PFSK-1 (cell line): ENCODE measurements at regions not wholly inside any gene's neighbourhood (a gene's known extent, or its start where the extent isn't known, plus 50 kb on each side); places are given as distances from the start of the nearest gene placed in this dataset.

Source experiments
- FOXP2 ChIP-seq: optimal IDR thresholded peaks from 2 replicates; pipeline ENCODE3; 2011; ENCODE audit warnings: borderline replicate concordance, control low read depth, inconsistent platforms; ENCODE audit not compliant: insufficient read depth; ENCODE audit errors: extremely low read length, extremely low read depth
- POLR2AphosphoS5 ChIP-seq: IDR thresholded peaks from 2 replicates; pipeline ENCODE4 v1.6.1; 2012; ENCODE audit warnings: low read depth, mild to moderate bottlenecking, control low read depth, low read length, moderate library complexity
- REST ChIP-seq, 2 experiments: IDR thresholded peaks; 2 replicates each; pipeline versions ENCODE4 v1.6.1 to v1.8.0; 2011 to 2012; ENCODE audit warnings: low read depth in 2 of 2, low read length in 2 of 2, control low read depth in 1 of 2, inconsistent platforms in 1 of 2, mild to moderate bottlenecking in 1 of 2, moderate library complexity in 1 of 2; ENCODE audit not compliant: insufficient read depth in 1 of 2
- SIN3A ChIP-seq: IDR thresholded peaks from 2 replicates; pipeline ENCODE4 v1.6.1; 2012; ENCODE audit warnings: mild to moderate bottlenecking, low read length, moderate library complexity, borderline replicate concordance; ENCODE audit not compliant: insufficient read depth
- TAF1 ChIP-seq: IDR thresholded peaks from 2 replicates; pipeline ENCODE4 v1.6.1; 2012; ENCODE audit warnings: low read length, control low read depth, borderline replicate concordance; ENCODE audit not compliant: insufficient read depth

DNA sequence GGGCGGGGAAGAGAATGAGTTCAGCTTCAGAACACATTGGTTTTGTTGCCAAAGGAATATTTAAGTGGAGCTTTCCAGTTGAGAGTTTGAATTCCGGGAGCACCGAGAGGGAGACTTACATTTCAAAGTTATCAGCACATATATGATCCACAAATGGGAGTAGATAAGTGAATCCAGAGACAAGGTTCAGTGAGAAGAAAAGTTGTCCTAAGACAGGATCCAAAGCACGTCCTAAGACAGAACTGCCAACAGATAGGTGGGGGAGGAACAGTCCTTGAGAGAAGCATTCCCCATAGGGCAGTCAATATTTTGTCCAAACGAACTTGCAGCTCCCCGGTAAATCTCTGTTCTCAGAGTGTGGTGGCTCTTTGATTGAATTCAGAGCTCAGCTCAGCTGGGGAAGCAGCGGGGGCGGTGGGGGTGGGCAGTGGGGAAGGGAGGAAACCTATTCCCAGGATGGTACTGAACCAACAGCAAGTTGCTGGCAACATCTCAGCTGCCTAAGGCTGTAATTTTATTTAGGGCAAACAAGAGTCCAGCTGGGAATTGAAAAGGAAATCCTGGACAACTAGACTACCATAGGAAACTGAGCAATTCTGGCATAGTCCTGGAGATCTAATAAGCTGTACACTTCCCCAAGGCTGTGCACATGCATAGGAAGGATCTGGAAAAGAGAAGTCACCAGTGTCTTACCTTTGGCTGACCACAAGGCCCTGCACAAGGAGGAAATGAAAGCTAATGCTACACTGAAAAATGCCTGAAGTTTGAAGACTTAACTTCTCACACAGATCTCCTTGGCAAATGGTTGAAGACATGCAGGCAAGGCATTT lies 94.2 kb upstream of the CXCL12 start:
- TF ChIP-seq SIN3A (no peak), POLR2AphosphoS5 (no peak), TAF1 (no peak), REST (IDR thresholded peaks at IDR 0.05; ENCODE audit: insufficient read depth in 1 of 2, low read depth in 2 of 2, low read length in 2 of 2) (no peak; a peak in 1 of 4 replicates), FOXP2 (no peak)

- no peak for TF ChIP-seq SIN3A
- TF ChIP-seq TAF1 = no peak
- no peak for TF ChIP-seq FOXP2
- TF ChIP-seq POLR2AphosphoS5 = no peak
- no peak for TF ChIP-seq REST (IDR thresholded peaks at IDR 0.05; ENCODE audit: insufficient read depth in 1 of 2, low read depth in 2 of 2, low read length in 2 of 2)
Observed at GRCh38 chr10:44492678-44493077, 107.8 kb upstream of the CXCL12 start.

GRCh38 chr10:44498222-44498621 lies 113.3 kb upstream of the CXCL12 start:
- no peak for TF ChIP-seq SIN3A
- no peak for TF ChIP-seq REST (IDR thresholded peaks at IDR 0.05; ENCODE audit: insufficient read depth in 1 of 2, low read depth in 2 of 2, low read length in 2 of 2)
- TF ChIP-seq TAF1 = no peak
- TF ChIP-seq FOXP2 = no peak
- no peak for TF ChIP-seq POLR2AphosphoS5

- TF ChIP-seq REST (IDR thresholded peaks at IDR 0.05; ENCODE audit: insufficient read depth in 1 of 2, low read depth in 2 of 2, low read length in 2 of 2) = no peak
- no peak for TF ChIP-seq SIN3A
- no peak for TF ChIP-seq POLR2AphosphoS5
- no peak for TF ChIP-seq TAF1
- no peak for TF ChIP-seq FOXP2
Observed at GRCh38 chr10:44500451-44500850, 115.6 kb upstream of the CXCL12 start.
